ENCODE measurements at regions not wholly inside any gene's neighbourhood (a gene's known extent, or its start where the extent isn't known, plus 50 kb on each side); places are given as distances from the start of the nearest gene placed in this dataset.
A peak's percentile ranks its signal among the peaks of the same experiment; 100 is the strongest.

- DNase-seq = no peak
These were observed 156.0 kb downstream of the KATNAL1 start for GRCh38 chr13:30151388-30151787.

- DNase-seq = no peak
These were observed 158.1 kb downstream of the KATNAL1 start for GRCh38 chr13:30149248-30149647.

- DNase-seq = no peak
These were observed 158.6 kb downstream of the KATNAL1 start for GRCh38 chr13:30148786-30149185.

GRCh38 chr13:30148171-30148754 lies 159.1 kb downstream of the KATNAL1 start:
- no peak for DNase-seq

GRCh38 chr13:30147421-30147820 lies 159.9 kb downstream of the KATNAL1 start:
- DNase-seq = no peak

- no peak for DNase-seq
These were observed 160.3 kb downstream of the KATNAL1 start for GRCh38 chr13:30147015-30147414.

- DNase-seq = no peak
These were observed 161.5 kb downstream of the KATNAL1 start for GRCh38 chr13:30145709-30146367.

- no peak for DNase-seq
These were observed 163.5 kb downstream of the KATNAL1 start for GRCh38 chr13:30143666-30144400.

- DNase-seq = peak; percentile 33
These were observed 164.7 kb downstream of the KATNAL1 start for GRCh38 chr13:30142486-30143211.

- no peak for DNase-seq
These were observed 165.4 kb downstream of the KATNAL1 start for GRCh38 chr13:30141775-30142485.

- DNase-seq = no peak
These were observed 166.4 kb downstream of the KATNAL1 start for GRCh38 chr13:30140973-30141372.

GRCh38 chr13:30138511-30138910 lies 168.8 kb downstream of the KATNAL1 start:
- DNase-seq = no peak

GRCh38 chr13:30135868-30136267 lies 171.5 kb downstream of the KATNAL1 start:
- no peak for DNase-seq

- no peak for DNase-seq
These were observed 172.0 kb downstream of the KATNAL1 start for GRCh38 chr13:30135351-30135750.

GRCh38 chr13:30134578-30134977 lies 172.8 kb downstream of the KATNAL1 start:
- DNase-seq = no peak

- DNase-seq = peak; percentile 42
These were observed 173.4 kb downstream of the KATNAL1 start for GRCh38 chr13:30133996-30134395.

- peak; percentile 89 for DNase-seq
These were observed 173.8 kb downstream of the KATNAL1 start for GRCh38 chr13:30133554-30133912.

GRCh38 chr13:30132623-30133553 lies 174.5 kb downstream of the KATNAL1 start:
- peak; percentile 98 for DNase-seq

GRCh38 chr13:30129411-30129810 lies 177.9 kb downstream of the KATNAL1 start:
- DNase-seq = no peak

GRCh38 chr13:30128591-30128990 lies 178.8 kb downstream of the KATNAL1 start:
- no peak for DNase-seq

GRCh38 chr13:30128095-30128494 lies 179.3 kb downstream of the KATNAL1 start:
- no peak for DNase-seq

Measured in DMS53 (cell line).